GM12872 (cell line): ENCODE measurements at regions not wholly inside any gene's neighbourhood (a gene's known extent, or its start where the extent isn't known, plus 50 kb on each side); places are given as distances from the start of the nearest gene placed in this dataset.

ENCODE experiments used
- TF ChIP-seq, protein P1 (sequence below): IDR thresholded peaks from 3 replicates; pipeline ENCODE4 v1.5.1; 2011; ENCODE audit warnings: low read depth, mild to moderate bottlenecking, low read length, moderate library complexity; ENCODE audit not compliant: insufficient read depth

DNA sequence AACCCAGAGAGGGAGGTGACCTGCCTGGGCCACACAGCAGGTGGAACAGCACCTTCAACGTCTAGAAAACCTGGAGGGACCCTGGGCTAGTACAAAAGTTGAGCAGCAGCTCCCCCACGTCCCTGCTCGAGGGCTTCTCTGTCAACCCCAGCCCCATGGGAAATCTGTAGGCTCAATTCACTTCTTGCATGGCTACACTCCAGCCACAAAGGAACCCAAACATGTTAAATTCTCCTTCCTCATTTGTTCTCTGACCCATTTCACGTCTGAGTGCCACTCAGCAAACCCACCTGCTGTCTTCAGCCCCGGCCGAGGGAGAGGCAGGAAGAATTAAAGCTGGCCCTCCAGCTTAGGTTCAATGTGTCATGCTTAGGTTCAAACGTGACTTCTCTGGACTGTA, 418.5 kb downstream of the MIAT start:
- TF ChIP-seq, protein P1, sequence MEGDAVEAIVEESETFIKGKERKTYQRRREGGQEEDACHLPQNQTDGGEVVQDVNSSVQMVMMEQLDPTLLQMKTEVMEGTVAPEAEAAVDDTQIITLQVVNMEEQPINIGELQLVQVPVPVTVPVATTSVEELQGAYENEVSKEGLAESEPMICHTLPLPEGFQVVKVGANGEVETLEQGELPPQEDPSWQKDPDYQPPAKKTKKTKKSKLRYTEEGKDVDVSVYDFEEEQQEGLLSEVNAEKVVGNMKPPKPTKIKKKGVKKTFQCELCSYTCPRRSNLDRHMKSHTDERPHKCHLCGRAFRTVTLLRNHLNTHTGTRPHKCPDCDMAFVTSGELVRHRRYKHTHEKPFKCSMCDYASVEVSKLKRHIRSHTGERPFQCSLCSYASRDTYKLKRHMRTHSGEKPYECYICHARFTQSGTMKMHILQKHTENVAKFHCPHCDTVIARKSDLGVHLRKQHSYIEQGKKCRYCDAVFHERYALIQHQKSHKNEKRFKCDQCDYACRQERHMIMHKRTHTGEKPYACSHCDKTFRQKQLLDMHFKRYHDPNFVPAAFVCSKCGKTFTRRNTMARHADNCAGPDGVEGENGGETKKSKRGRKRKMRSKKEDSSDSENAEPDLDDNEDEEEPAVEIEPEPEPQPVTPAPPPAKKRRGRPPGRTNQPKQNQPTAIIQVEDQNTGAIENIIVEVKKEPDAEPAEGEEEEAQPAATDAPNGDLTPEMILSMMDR, result no peak

- TF ChIP-seq, protein P1, result no peak
Measured at GRCh38 chr22:27080036-27080578, 422.7 kb downstream of the MIAT start.

DNA sequence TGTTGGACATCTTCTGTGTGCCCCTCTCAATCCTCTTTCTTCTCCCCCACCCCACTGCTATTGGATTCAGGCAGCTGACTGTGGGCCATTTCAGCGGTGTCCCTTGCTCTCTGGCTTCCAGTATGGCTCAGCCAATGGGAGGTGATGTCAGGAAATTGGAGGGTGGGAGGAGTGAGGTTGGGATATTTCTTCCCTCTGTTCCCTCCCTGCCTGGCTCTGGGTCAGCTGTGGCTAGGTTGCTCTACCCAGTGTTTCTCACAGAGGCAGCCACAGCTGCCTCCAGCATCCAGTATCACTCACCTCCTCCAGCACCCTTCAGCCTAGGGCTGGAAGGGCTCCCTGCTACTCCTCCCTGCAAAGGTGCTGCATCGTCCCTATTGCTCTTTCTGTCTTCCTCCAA, 423.5 kb downstream of the MIAT start:
- TF ChIP-seq, protein P1, result no peak

DNA sequence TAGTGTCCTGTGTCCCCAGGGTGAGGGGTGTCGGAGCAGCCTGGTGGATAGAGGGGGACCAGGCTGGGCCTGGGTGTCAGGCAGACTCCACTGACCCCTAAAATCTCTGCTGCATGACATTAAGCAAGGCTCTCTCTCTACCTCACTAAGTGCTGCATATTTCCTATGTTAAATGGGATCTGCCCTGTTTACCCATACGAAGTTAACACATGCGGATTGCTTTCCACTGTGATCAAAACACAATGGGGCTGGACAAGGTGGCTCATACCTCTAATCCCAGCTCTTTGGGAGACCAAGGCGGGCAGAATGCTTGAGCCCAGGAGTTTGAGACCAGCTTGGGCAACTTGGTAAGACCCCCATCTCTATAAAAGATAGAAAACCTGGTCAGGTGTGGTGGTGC, 426.2 kb downstream of the MIAT start:
- TF ChIP-seq, protein P1, result no peak

DNA sequence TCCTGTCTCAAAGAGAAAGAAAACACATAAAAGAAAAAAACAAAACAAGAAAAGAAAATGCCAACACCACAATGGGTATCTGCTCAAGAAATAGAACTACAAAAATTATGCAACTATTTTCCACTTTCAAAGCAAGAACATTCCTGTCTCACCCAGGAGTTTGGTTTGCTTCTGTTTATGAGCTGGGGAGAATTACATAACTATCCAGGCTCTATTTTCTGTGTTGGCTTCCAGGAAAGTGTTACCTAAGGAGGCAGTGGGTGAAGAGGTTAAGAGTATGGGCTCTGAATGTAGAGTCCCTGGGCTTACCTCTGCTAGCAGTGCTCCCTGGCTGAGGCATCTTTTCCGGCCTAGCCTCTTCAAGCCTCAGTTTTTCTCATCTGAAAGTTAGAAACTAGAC, 426.7 kb downstream of the MIAT start:
- TF ChIP-seq, protein P1, result no peak

GRCh38 chr22:27086080-27087044, 429.0 kb downstream of the MIAT start:
- TF ChIP-seq, protein P1, result no peak

GRCh38 chr22:27087051-27087450, 429.7 kb downstream of the MIAT start:
- TF ChIP-seq, protein P1, result no peak
